ENCODE measurements at regions not wholly inside any gene's neighbourhood (a gene's known extent, or its start where the extent isn't known, plus 50 kb on each side); places are given as distances from the start of the nearest gene placed in this dataset.

GRCh38 chr4:132827522-132827921 lies 321.6 kb upstream of the PCDH10 start:
- TF ChIP-seq, protein P1, sequence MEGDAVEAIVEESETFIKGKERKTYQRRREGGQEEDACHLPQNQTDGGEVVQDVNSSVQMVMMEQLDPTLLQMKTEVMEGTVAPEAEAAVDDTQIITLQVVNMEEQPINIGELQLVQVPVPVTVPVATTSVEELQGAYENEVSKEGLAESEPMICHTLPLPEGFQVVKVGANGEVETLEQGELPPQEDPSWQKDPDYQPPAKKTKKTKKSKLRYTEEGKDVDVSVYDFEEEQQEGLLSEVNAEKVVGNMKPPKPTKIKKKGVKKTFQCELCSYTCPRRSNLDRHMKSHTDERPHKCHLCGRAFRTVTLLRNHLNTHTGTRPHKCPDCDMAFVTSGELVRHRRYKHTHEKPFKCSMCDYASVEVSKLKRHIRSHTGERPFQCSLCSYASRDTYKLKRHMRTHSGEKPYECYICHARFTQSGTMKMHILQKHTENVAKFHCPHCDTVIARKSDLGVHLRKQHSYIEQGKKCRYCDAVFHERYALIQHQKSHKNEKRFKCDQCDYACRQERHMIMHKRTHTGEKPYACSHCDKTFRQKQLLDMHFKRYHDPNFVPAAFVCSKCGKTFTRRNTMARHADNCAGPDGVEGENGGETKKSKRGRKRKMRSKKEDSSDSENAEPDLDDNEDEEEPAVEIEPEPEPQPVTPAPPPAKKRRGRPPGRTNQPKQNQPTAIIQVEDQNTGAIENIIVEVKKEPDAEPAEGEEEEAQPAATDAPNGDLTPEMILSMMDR (IDR thresholded peaks at IDR 0.05) = no peak
- TF ChIP-seq POLR2A (IDR thresholded peaks at IDR 0.05) = no peak
- no peak for TF ChIP-seq EP300 (IDR thresholded peaks at IDR 0.05)
